Skeletal muscle tissue (tissue), 3 donors: ENCODE measurements at regions not wholly inside any gene's neighbourhood (a gene's known extent, or its start where the extent isn't known, plus 50 kb on each side); places are given as distances from the start of the nearest gene placed in this dataset.

Experiments
- H3K27ac ChIP-seq: one replicate; pipeline ENCODE4 v1.7.0; 2013; ENCODE audit warnings: mild to moderate bottlenecking, low read depth, low read length, inconsistent platforms
- H3K27me3 ChIP-seq, 3 donors: one replicate each; pipeline ENCODE4 v1.7.0; 2013; ENCODE audit warnings: low read length in 3 of 3; ENCODE audit not compliant: control insufficient read depth in 3 of 3, insufficient read depth in 3 of 3
- H3K36me3 ChIP-seq, 3 donors: one replicate each; pipeline ENCODE4 v1.7.0; 2013; ENCODE audit warnings: low read length in 3 of 3; ENCODE audit not compliant: control insufficient read depth in 3 of 3, insufficient read depth in 3 of 3
- H3K4me1 ChIP-seq, 3 donors: one replicate each; pipeline ENCODE4 v1.7.0; 2013; ENCODE audit warnings: low read length in 3 of 3, mild to moderate bottlenecking in 3 of 3; ENCODE audit not compliant: control insufficient read depth in 3 of 3, insufficient read depth in 3 of 3
- H3K4me3 ChIP-seq, 3 donors: one replicate each; pipeline ENCODE4 v1.7.0; 2013; ENCODE audit warnings: low read length in 3 of 3
- H3K9ac ChIP-seq, 3 donors: one replicate each; pipeline ENCODE4 v1.7.0; 2013; ENCODE audit warnings: low read length in 3 of 3, mild to moderate bottlenecking in 3 of 3, moderate library complexity in 2 of 3, low read depth in 1 of 3
- H3K9me3 ChIP-seq, 3 donors: one replicate each; pipeline ENCODE4 v1.7.0; 2013; ENCODE audit warnings: low read length in 3 of 3; ENCODE audit not compliant: control insufficient read depth in 3 of 3
- donor health status: Osteomylitis.

- H3K36me3 ChIP-seq: no peaks in the 10 kb centered on the region
- no peak overlapping the region for H3K4me3 ChIP-seq
- no peaks in the 10 kb centered on the region for H3K27me3 ChIP-seq
- H3K9me3 ChIP-seq: no peaks in the 10 kb centered on the region
- H3K4me1 ChIP-seq: peaks cover 13 to 38% (median 19%) of the 10 kb centered on the region in 3 donors
- no peak overlapping the region for H3K9ac ChIP-seq
- H3K27ac ChIP-seq: no peak overlapping the region
Measured at GRCh38 chr3:124609402-124609801, 120.8 kb upstream of the UMPS start.

GRCh38 chr3:124610130-124610529, 120.1 kb upstream of the UMPS start:
- H3K4me1 ChIP-seq: peaks cover 13 to 38% (median 19%) of the 10 kb centered on the region in 3 donors
- H3K27me3 ChIP-seq: no peaks in the 10 kb centered on the region

GRCh38 chr3:124611520-124611919, 118.7 kb upstream of the UMPS start:
- no peaks in the 10 kb centered on the region for H3K36me3 ChIP-seq
- H3K27ac ChIP-seq: no peak overlapping the region
- no peaks in the 10 kb centered on the region for H3K9me3 ChIP-seq
- H3K9ac ChIP-seq: no peak overlapping the region
- H3K4me1 ChIP-seq: peaks cover 14 to 39% (median 25%) of the 10 kb centered on the region in 3 donors
- H3K4me3 ChIP-seq: no peak overlapping the region
- H3K27me3 ChIP-seq: no peaks in the 10 kb centered on the region

More at GRCh38 chr3:124610130-124610529, 120.1 kb upstream of the UMPS start:
- Histone ChIP-seq H3K9me3 (no peaks in the 10 kb centered on the region), H3K36me3 (no peaks in the 10 kb centered on the region), H3K4me3 (no peak overlapping the region), H3K27ac (no peak overlapping the region), H3K9ac (no peak overlapping the region)

GRCh38 chr3:124615896-124616543, 114.2 kb upstream of the UMPS start:
- H3K36me3 ChIP-seq: no peaks in the 10 kb centered on the region
- no peaks in the 10 kb centered on the region for H3K9me3 ChIP-seq
- H3K27ac ChIP-seq: peak overlapping the region; percentile 78
- H3K4me1 ChIP-seq: peaks cover 22 to 35% (median 23%) of the 10 kb centered on the region in 3 donors
- H3K27me3 ChIP-seq: no peaks in the 10 kb centered on the region
- peak overlapping the region in 1 of 3 donors; percentile 5 for H3K9ac ChIP-seq
- H3K4me3 ChIP-seq: no peak overlapping the region

- Histone ChIP-seq H3K9me3 (no peaks in the 10 kb centered on the region), H3K36me3 (no peaks in the 10 kb centered on the region), H3K4me1 (peaks cover 27 to 42% (median 29%) of the 10 kb centered on the region in 3 donors), H3K27ac (no peak overlapping the region), H3K4me3 (no peak overlapping the region), H3K27me3 (no peaks in the 10 kb centered on the region), H3K9ac (no peak overlapping the region)
Measured at GRCh38 chr3:124617177-124617576, 113.1 kb upstream of the UMPS start.

- H3K4me1 ChIP-seq: peaks cover 27 to 42% (median 29%) of the 10 kb centered on the region in 3 donors
- no peaks in the 10 kb centered on the region for H3K27me3 ChIP-seq
- no peaks in the 10 kb centered on the region for H3K9me3 ChIP-seq
- H3K4me3 ChIP-seq: peak overlapping the region in 1 of 3 donors; percentile 54
- peak overlapping the region; percentile 53 for H3K27ac ChIP-seq
- H3K9ac ChIP-seq: peak overlapping the region in 1 of 3 donors; percentile 40
- H3K36me3 ChIP-seq: no peaks in the 10 kb centered on the region
Measured at GRCh38 chr3:124619887-124620599, 110.2 kb upstream of the UMPS start.

- Histone ChIP-seq H3K9me3 (no peaks in the 10 kb centered on the region), H3K4me3 (peak overlapping the region in 1 of 3 donors; percentile 54), H3K27ac (peak overlapping the region; percentile 53), H3K4me1 (peaks cover 27 to 39% (median 28%) of the 10 kb centered on the region in 3 donors), H3K27me3 (no peaks in the 10 kb centered on the region), H3K36me3 (no peaks in the 10 kb centered on the region), H3K9ac (peak overlapping the region in 1 of 3 donors; percentile 40)
Measured at GRCh38 chr3:124620600-124621063, 109.6 kb upstream of the UMPS start.

GRCh38 chr3:124621498-124621897, 108.8 kb upstream of the UMPS start:
- H3K27me3 ChIP-seq: no peaks in the 10 kb centered on the region
- no peaks in the 10 kb centered on the region for H3K36me3 ChIP-seq
- no peak overlapping the region for H3K9ac ChIP-seq
- no peak overlapping the region for H3K27ac ChIP-seq
- H3K4me1 ChIP-seq: peaks cover 18 to 31% (median 21%) of the 10 kb centered on the region in 3 donors
- H3K9me3 ChIP-seq: no peaks in the 10 kb centered on the region
- H3K4me3 ChIP-seq: no peak overlapping the region

- H3K27me3 ChIP-seq: no peaks in the 10 kb centered on the region
- no peaks in the 10 kb centered on the region for H3K9me3 ChIP-seq
- no peaks in the 10 kb centered on the region for H3K36me3 ChIP-seq
- H3K4me1 ChIP-seq: peaks cover 12 to 27% (median 26%) of the 10 kb centered on the region in 3 donors
- H3K4me3 ChIP-seq: no peak overlapping the region
- no peak overlapping the region for H3K9ac ChIP-seq
- no peak overlapping the region for H3K27ac ChIP-seq
Measured at GRCh38 chr3:124625074-124625473, 105.2 kb upstream of the UMPS start.

- Histone ChIP-seq H3K9ac (no peak overlapping the region), H3K27me3 (no peaks in the 10 kb centered on the region), H3K4me1 (peaks cover 4 to 27% (median 15%) of the 10 kb centered on the region in 3 donors), H3K36me3 (peaks cover 3 to 5% (median 4%) of the 10 kb centered on the region in 3 donors), H3K9me3 (no peaks in the 10 kb centered on the region), H3K4me3 (no peak overlapping the region), H3K27ac (no peak overlapping the region)
Measured at GRCh38 chr3:124627501-124627908, 102.7 kb upstream of the UMPS start.
